GM21825 (cell line): ENCODE measurements at regions not wholly inside any gene's neighbourhood (a gene's known extent, or its start where the extent isn't known, plus 50 kb on each side); places are given as distances from the start of the nearest gene placed in this dataset.

Experiments
- ATAC-seq: cut with Tn5 transposase; IDR thresholded peaks from one replicate; pipeline ENCODE4 v1.9.1; 2021; ENCODE audit warnings: mild to moderate bottlenecking, moderate library complexity; ENCODE audit not compliant: unreplicated experiment

DNA sequence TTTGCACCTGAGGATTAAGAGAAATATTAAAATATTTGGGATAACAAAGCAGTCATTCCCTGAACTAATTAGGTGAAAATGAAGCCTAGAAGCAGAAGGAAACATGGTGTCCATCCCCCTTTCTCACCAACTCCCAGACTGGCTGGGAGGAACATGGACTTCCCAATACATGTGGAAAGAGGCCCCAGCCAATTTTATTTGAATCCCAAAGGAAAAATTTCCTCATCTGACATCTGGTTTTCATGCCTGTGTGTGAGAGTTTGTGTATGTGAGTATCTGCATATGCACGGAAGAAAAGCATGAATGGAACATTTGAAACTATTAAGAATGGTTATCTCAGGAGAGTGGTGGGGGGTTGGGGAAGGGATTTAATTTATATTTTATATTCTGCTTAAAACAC is 84.3 kb downstream of the COPS8 start:
- ATAC-seq: no peak

DNA sequence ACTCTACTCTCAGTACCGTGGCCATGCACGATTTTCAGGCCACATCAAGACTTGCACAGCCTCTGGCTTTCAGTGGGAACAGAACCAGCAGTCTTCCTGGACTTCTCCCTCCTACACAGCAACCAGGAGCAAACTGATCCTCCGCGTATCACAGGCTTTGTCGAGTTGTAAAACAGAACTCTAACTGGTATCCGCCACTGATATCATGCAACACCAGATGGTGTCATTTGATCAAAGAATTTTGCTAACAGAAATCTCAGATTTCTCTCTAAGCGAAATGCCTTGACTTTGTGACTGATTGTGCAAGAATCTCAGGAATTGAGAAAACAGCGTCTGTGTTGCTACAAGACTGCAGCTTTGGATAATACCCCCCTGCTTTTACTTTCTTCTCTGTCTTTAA is 85.7 kb downstream of the COPS8 start:
- no peak for ATAC-seq

DNA sequence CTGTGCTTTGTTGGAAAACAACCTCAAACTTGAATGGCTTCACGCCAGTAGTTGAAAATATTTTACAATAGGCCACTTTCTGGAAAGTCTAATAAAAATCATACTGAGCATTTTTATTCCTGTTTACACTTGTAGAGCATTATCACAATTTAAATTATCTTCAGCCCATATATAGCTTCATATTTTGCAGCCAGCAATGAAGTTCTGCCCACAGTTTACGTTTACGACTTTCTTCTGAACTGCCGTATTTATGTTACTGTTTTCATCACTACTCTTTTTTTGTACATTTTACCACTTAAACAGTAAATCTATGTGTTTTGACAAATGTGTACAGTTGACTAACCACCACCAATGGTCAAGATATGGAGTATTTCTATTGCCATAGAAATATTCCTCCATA is 86.2 kb downstream of the COPS8 start:
- ATAC-seq: no peak

DNA sequence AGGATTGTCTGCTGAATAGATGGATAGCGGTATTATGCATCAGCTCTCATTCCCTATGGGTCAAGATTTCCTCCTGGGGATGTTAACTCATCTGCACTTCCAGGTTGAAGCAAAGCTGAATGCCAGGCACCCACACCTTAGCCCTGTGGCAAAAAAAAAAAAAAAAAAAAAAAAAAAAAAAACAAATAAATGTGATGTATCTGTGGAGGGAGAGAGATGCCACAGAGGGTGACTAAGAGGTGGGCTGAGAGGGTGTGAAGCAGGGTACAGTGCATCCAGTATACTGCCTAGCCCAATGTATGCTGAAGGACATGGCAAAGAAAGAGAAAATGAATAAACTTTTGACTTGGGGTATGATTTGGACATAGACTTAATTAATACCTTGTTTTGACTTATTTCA is 91.4 kb downstream of the COPS8 start:
- no peak for ATAC-seq

DNA sequence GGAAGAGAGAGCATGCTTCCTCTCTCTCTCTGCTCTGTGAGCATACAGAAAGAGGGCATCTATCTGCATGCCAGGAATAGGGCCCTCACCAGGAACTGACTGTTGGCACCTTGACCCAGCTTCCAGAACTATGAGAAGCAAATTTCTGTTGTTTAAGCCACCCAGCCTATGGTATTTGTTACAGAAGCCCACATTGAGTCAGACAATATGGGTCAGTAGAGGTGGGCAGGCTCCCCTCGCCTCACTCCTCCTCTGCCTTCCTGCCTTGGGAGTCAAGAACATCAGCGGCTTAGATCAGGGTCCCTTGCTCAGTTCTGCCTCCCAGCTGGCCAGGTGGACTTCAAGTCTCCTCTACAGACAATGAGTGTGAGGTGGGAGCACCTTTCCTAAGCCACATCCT is 92.3 kb downstream of the COPS8 start:
- ATAC-seq: no peak

DNA sequence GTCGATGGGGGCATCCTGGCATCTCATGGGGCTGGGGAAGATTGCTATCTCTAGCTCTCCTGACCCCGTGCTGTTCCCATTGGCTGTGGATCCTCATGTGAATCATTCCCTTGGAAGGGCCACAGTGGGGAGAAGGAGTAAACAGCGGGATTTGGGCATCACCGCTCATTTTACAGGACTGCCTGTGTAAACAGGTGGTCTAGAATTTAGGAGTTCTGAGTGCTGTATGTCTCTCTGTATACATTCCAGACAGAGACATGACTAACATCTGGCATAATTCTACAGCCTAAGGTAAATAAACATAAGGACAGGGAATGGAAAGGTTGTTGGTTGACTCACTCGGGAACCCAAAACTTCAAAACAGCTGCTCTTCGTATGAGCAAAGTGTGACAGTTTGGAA is 92.7 kb downstream of the COPS8 start:
- no peak for ATAC-seq

DNA sequence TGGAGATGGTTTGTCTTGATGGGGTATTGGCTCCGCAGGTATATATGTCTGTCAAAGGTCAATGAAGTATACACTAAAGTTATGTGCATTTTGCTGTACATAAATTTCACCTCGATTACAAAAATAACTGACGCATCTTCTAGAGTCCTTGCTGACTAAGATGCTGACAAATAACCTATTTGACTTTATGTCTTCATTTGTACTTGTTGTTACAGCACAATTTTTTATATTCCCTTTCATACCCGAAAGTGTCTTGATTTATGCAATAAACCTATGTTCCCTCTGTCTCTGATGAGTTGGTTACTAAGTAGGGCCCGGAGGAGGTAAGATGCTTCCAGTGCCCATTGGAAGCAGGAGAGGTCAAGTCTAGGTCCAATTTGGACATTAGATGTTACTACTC is 93.5 kb downstream of the COPS8 start:
- no peak for ATAC-seq

DNA sequence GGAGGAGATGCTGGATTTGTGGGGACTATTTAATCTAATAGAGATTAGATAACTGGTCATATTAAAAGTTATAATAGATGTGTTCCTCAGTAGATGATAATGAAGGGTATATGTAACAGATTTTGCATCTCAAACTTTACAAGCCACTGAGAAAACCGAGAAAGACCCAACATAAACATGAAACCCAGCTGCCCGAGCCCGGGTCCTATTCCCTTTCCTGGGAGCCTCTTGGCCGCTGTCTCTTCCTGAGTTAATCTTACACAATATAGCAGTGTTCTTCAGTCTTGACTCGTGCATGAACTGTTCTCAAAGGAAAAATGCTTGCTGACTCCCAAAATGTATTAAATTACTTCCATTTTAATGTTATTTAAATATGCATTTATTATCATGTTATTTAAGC is 94.5 kb downstream of the COPS8 start:
- ATAC-seq: no peak

DNA sequence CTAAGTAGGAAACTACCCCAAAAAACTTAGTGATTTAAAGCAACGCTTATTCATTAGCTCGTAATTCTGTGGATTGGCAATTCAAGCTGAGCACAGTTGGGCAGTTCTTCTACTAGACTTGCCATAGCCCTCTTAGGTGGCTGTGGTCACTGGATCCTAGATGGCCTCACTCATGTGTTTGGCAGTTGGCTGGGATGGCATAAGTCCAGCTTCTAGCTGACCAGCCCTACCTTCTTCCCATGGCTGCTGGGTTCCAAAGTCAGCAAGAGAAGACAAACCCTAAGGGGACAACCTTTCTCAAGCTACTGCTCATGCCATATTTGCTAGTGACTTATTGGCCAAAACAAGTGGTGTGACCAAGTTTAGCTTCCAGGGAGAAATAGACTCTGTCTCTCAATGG is 95.3 kb downstream of the COPS8 start:
- no peak for ATAC-seq

DNA sequence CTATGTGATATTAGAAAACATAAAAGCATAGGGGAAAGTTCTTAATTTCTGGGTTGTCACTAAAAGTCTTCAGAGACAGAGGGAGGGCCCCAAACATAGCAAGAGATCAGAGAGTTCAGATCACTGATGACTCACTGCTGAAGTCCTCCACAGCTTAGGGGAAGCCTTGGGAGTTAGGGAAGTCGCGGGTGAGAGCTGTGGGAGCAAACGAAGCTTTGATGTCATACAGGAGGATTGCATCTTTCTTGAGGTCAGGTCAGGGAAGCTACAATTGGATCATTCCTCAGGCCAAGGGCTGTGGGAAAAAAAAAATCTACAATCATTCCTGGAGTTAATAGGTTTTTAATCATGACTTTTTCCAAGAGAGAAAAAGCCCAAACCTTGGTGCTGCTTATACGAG is 96.2 kb downstream of the COPS8 start:
- ATAC-seq: no peak

DNA sequence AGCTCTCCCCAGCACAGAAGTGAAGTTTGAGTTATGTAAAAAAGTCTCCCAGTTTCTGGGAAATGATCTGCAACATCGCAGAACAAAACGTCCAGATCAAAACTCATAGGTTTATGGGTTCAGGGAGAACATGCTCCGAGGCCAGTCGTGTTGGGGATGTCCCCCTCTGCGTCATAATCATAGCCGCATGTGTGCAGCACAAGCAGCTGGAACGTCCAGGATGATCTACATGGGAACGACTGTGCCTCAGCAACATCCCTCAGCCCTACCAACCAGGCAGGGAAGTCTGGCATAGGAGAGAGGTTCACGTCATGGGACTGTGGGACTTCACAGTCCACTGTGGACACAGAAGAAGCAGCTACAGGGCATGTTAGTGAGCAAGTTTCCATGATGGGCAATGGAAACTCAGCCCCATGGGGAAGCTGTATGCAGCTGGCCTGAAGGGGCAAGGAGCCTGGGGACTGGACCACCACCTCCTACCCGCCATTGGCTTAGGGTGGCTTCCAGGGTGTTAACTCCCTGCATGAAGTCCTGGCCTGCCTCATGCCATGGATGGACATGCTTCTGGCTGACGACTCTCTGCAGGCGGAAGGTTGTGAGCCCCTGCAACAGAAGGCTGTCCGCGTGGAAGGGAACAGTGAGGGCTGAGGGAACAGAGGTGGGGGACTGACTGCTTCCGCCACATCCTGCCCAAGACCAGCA is 96.9 kb downstream of the COPS8 start:
- ATAC-seq: no peak

DNA sequence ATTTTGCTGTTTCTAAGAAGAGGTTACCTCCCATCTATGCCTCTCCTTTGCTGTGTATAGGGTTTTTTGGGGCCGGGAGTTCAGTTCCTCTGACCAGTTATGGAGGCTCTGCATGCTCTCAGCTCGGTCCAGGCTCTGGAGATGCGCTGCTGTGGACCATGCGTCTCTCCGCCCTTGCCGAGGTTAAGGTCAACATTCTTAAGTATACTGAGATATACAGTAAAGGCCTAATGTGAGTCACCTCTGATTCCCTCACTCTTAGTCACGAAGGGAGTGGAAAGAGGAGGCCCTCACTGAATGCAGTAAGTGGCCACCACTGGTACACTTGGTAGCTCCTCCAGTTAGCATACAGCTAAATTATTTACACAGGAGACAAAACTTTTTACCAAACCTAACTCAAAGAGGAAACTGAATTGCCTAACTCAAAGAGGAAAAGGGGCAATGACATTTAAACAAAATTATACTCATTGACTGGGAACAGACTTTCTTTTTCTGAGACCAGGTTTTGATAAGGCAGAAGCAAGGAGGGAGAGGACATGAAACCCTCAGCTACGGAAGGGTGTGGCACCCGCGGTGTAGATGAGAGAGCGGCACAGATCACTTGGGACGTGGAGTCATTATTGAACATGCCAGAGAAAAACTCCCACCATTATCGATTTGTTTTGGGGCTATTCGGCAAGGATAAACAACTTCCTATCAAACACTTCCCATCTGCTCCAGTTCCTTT is 98.7 kb downstream of the COPS8 start:
- ATAC-seq: no peak

DNA sequence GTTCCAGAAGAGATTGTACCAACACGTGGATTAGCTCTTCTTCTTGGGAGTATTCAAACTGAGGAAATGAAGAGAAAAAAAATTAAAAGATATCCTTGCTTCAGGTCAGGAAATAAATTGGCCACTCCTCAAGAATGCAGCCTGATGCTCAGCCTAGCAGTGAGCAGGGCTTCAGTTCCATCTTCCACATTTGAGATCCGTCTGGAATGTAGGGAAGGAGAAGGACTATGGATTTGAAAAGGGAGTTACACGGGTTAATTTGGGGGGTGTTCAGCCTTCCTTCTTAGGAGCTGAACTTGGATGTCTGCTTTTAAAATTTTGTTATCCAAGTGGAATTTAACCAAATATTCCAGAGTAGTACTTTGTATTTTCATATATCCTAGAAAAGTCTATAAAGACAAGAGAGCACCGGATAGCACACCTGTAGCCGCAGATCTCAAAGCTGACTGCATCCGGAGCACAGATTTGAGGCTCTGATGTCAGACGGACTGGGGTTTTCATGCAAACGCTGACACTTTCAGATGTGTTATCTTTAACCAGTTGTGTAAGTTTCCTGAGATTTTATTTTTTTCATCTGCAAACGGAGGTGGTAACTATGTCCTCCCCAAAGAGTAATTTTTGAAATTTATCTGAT is 99.3 kb downstream of the COPS8 start:
- ATAC-seq: no peak

DNA sequence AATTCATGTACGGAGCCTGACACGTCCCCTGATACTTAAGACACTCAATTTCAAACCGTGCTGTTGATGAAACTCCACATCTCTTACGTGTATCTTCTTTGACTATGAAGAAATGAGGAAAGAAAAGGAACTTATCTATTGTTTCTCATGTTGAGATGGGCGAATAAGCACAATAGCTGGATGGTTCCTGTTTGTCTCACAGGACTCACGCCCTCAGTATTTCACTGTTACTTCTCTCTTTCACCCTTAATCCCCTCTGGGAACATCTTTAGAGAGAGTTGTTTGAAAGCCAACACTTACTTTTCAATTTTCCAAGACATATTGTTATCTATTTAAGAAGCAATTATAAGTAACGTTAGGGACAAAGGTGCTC is 99.8 kb downstream of the COPS8 start:
- no peak for ATAC-seq

DNA sequence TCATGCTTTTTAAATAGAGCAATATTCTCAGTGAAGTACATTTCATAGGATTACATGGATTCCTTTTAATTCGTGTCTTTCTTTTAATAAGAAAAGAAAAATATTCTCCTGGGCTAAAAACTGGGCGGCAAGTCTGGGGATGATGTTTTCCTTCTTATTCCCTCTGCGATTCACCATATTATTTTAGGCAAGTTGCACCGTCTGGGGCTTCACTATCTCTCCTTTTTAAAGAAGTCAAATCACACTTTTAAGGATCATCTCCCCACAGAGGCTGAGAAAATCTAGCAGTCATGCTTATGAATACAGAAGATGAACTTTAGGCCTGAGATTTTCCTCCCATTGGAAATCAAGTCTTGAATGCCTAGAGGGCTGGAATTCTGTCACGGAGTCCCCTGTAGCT is 104.1 kb downstream of the COPS8 start:
- ATAC-seq: no peak

DNA sequence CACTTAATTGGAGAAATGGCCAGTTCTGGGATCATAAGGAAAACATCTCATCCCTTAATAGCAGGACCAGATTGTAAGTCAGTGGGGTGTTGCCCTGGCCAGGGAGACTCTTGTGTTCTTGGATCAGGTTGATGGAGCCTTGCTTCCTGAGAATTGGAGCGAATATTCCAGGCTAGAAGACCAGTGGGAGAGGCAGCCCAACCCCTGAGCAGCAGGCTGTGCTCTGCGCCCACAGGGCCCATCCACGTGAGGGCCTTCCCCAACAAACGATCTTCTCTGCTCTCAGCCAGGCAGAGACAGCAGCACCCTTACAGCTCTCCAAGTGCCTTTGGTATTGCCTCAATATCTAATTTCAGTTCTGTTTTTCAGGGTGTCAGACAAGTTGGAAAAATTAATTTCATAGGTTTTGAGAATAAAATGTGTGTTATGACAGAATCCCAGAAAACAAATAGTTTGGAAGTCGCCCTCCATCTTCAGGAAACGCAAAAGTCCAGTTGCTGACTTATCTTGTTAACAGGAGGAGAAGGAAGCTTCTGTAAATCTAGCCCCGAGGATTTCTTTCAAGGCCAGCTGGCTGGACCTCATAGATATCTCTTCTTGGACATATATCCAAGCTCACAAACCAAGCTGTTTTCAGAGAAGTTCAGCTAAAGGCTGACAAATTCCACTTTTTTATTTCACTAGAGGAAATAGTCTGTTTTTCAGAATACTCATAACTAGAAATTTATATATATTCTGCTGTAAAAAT is 105.5 kb downstream of the COPS8 start:
- ATAC-seq: no peak

DNA sequence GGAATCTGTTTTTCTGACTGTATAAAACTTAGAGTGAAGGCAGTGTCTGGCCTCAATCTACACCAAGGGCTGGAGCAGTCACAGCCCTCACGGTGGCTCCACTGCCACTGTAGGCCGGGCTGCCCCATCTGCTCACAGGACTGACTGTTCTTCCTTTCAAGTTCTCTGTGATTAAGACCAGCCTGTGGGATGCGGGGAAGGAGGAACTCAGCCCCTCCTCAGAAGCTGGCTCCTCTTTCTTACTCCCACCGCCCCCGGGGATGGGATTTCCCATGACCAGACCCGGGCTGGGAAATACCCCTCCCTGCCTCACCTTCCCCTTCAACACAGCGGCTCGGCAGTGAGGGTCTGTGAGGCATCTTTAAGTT is 106.0 kb downstream of the COPS8 start:
- no peak for ATAC-seq

DNA sequence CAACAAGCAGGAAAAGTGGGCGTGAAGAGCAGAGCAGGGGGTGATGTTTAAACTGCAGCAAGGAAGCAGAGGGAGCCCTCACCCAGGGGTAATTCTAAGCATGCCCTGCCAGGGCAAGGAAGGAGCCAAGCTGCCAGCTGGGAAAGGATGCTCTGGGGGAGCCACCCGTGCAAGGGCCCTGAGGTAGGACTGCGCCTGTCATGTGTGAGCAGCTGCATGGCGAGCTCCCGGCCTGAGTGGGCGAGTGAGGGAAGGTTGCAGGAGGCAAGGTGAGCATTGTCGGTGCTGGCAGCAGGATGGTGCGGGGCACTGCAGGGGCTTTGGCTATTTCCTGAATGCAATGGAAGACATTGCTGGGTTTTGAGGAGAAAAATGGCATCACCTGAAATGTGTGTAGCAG is 107.2 kb downstream of the COPS8 start:
- ATAC-seq: no peak

DNA sequence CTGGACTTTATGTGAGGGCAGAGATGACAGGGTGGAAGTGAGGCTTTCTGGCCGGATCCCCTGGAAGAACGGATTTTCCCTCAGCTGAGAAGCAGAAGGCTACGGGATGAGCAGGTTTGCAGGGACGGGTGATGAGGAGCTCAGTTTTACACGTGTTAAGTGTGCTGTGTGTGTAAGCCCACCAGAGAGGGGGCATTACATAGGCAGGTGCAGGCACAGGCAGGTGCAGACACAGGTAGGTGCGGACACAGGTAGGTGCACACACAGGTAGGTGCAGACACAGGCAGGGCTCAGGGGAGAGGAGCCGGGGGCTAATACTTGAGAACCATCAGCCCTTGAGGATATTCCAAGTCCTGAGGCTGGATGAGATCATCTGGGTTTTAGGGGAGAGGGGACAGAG is 107.7 kb downstream of the COPS8 start:
- ATAC-seq: no peak

DNA sequence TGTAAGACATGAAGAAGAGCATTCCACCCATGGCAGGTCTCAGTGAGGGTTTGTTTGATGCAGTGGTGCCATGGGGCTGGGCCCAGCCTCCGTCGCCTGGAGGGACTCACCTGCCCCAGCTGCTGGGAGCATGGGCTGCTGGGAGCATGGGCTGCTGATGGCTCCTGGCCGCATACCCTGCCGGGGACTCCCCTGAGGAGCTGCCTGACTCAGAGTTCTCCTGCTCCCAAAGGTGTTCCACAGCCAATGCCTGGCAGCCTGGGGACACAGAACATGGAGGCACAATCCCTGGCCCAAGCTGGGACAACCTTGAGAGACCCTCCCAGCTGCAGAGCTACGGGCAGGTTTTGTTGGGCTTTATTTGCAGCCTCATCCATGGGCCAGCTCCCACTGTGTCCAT is 108.4 kb downstream of the COPS8 start:
- no peak for ATAC-seq

DNA sequence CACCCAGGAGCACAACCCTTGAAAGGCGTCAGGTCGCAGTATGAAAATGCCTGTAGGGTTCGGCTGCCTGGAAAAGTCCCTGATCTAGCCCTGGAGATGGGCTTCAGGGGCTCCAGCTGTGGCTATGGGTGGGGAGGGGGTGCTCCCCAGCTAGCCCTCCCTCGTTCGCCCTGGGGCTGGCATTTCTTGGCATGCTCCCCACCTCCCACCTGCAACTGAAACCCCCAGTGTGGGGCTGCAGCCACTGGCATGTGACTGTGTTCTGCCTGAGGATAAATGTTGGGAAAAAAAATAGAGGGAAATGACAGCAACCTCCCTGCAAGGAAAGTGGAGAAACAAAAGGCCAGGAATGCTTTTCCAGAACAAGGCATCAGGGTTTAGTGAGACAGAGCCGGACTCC is 109.2 kb downstream of the COPS8 start:
- no peak for ATAC-seq
